ENCODE measurements at regions not wholly inside any gene's neighbourhood (a gene's known extent, or its start where the extent isn't known, plus 50 kb on each side); places are given as distances from the start of the nearest gene placed in this dataset.

GRCh38 chr14:82724316-82724715 is 1190.7 kb upstream of the SEL1L start:
- Histone ChIP-seq H3K9me3 (ENCODE audit: control insufficient read depth in 1 of 2, insufficient read depth in 1 of 2, low read length in 2 of 2) (peaks cover 0 to 5% of the 10 kb centered on the region in 2 experiments), H3K27me3 (ENCODE audit: control insufficient read depth in 1 of 2, insufficient read depth in 2 of 2, low read length in 2 of 2) (no peaks in the 10 kb centered on the region), H3K36me3 (ENCODE audit: insufficient read depth, low read length) (no peaks in the 10 kb centered on the region), H3K4me3 (ENCODE audit: low read length) (no peak overlapping the region), H3K4me1 (ENCODE audit: insufficient read depth, low read length) (no peaks in the 10 kb centered on the region), H3K27ac (ENCODE audit: low read depth in 1 of 2, low read length in 2 of 2) (no peak overlapping the region)
- Mint-ChIP-seq H3K9me3 (peaks cover 17% of the 10 kb centered on the region), H3K27me3 (no peaks in the 10 kb centered on the region), H3K36me3 (ENCODE audit: low read depth) (no peaks in the 10 kb centered on the region), H3K4me3 (no peak overlapping the region), H3K27ac (no peak overlapping the region), H3K4me1 (ENCODE audit: low read depth) (no peaks in the 10 kb centered on the region)
- TF ChIP-seq CTCF (IDR thresholded peaks at IDR 0.05), result no peak
- ChIA-PET POLR2A (no interaction called here), CTCF (no interaction called here)
- DNase-seq (no peak), ATAC-seq (ENCODE audit: poor library complexity) (no peak)
- intact Hi-C loops (cut with DNase I, micrococcal nuclease), result no loop called here

GRCh38 chr14:82725213-82725612 is 1191.6 kb upstream of the SEL1L start:
- ChIA-PET POLR2A (no interaction called here), CTCF (no interaction called here)
- no peak for TF ChIP-seq CTCF (IDR thresholded peaks at IDR 0.05)
- ATAC-seq (ENCODE audit: poor library complexity) (no peak), DNase-seq (no peak)
- intact Hi-C loops (cut with DNase I, micrococcal nuclease), result no loop called here
- H3K4me3 ChIP-seq (ENCODE audit: low read length), result no peak overlapping the region
- Mint-ChIP-seq H3K4me1 (ENCODE audit: low read depth) (no peaks in the 10 kb centered on the region), H3K27ac (no peak overlapping the region), H3K27me3 (no peaks in the 10 kb centered on the region), H3K4me3 (no peak overlapping the region), H3K9me3 (peaks cover 19% of the 10 kb centered on the region), H3K36me3 (ENCODE audit: low read depth) (no peaks in the 10 kb centered on the region)
- H3K4me1 ChIP-seq (ENCODE audit: insufficient read depth, low read length), result no peaks in the 10 kb centered on the region
- no peaks in the 10 kb centered on the region for H3K36me3 ChIP-seq (ENCODE audit: insufficient read depth, low read length)
- peaks cover 0 to 5% of the 10 kb centered on the region in 2 experiments for H3K9me3 ChIP-seq (ENCODE audit: control insufficient read depth in 1 of 2, insufficient read depth in 1 of 2, low read length in 2 of 2)
- H3K27ac ChIP-seq (ENCODE audit: low read depth in 1 of 2, low read length in 2 of 2), result no peak overlapping the region
- no peaks in the 10 kb centered on the region for H3K27me3 ChIP-seq (ENCODE audit: control insufficient read depth in 1 of 2, insufficient read depth in 2 of 2, low read length in 2 of 2)

- POLR2A ChIA-PET, result no interaction called here
Measured at GRCh38 chr14:82731526-82731925, 1197.9 kb upstream of the SEL1L start.

More at GRCh38 chr14:82731526-82731925, 1197.9 kb upstream of the SEL1L start:
- no peak for TF ChIP-seq CTCF (IDR thresholded peaks at IDR 0.05)
- Histone ChIP-seq H3K9me3 (ENCODE audit: control insufficient read depth in 1 of 2, insufficient read depth in 1 of 2, low read length in 2 of 2) (peaks cover 4% of the 10 kb centered on the region in 2 experiments), H3K4me3 (ENCODE audit: low read length) (no peak overlapping the region), H3K4me1 (ENCODE audit: insufficient read depth, low read length) (no peaks in the 10 kb centered on the region), H3K27me3 (ENCODE audit: control insufficient read depth in 1 of 2, insufficient read depth in 2 of 2, low read length in 2 of 2) (no peaks in the 10 kb centered on the region), H3K36me3 (ENCODE audit: insufficient read depth, low read length) (no peaks in the 10 kb centered on the region), H3K27ac (ENCODE audit: low read depth in 1 of 2, low read length in 2 of 2) (no peak overlapping the region)
- peaks cover 18% of the 10 kb centered on the region for H3K9me3 Mint-ChIP-seq
- H3K4me1 Mint-ChIP-seq (ENCODE audit: low read depth), result no peaks in the 10 kb centered on the region
- DNase-seq, result no peak
- ATAC-seq (ENCODE audit: poor library complexity), result no peak
- H3K27me3 Mint-ChIP-seq, result no peaks in the 10 kb centered on the region
- intact Hi-C loops (cut with DNase I, micrococcal nuclease), result no loop called here
- H3K27ac Mint-ChIP-seq, result no peak overlapping the region
- H3K4me3 Mint-ChIP-seq, result no peak overlapping the region
- CTCF ChIA-PET, result no interaction called here
- no peaks in the 10 kb centered on the region for H3K36me3 Mint-ChIP-seq (ENCODE audit: low read depth)

Data from CD4-positive, alpha-beta T cell (primary cell).